ENCODE measurements at regions not wholly inside any gene's neighbourhood (a gene's known extent, or its start where the extent isn't known, plus 50 kb on each side); places are given as distances from the start of the nearest gene placed in this dataset.
A peak's percentile ranks its signal among the peaks of the same experiment; 100 is the strongest.
"Not testable (repeated sequence)": the region's sequence is repeated elsewhere in the genome, so short reads cannot be mapped to it uniquely, and the experiment has no call there.

- peak in 4 of 10 donors; percentile 6 to 75 (median 51) for DNase-seq
- intact Hi-C loops (cut with DNase I): no loop called here
These were observed 115.6 kb upstream of the COL5A1 start for GRCh38 chr9:134525841-134526583.

- intact Hi-C loops (cut with DNase I): no loop called here
- DNase-seq: peak in 3 of 10 donors; percentile 49 to 66 (median 59)
These were observed 114.8 kb upstream of the COL5A1 start for GRCh38 chr9:134526584-134527477.

DNA sequence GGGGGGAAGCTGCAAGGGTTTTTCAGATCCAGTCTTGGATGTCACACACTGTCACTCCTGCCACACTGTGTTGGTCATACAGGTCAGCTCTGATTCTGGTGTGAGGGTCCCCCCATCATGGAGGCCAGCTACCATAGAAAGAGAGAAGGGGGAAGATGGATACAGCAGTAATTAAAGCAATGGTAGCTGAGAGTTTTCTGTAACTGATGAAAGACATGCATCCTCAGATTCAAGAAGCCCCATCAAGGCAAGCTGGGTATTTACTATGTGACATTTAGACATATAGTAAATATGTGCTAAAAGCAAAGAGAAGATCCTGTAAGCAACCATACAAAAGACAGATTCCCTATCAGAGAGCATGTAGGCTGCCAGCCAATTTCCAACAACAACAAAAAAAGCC lies 110.9 kb upstream of the COL5A1 start:
- intact Hi-C loops (cut with DNase I): no loop called here
- peak in 3 of 10 donors; percentile 2 to 34 (median 17) for DNase-seq

- intact Hi-C loops (cut with DNase I): no loop called here
- DNase-seq: peak in 2 of 10 donors; percentile 5 to 67
These were observed 110.2 kb upstream of the COL5A1 start for GRCh38 chr9:134531220-134531970.

DNA sequence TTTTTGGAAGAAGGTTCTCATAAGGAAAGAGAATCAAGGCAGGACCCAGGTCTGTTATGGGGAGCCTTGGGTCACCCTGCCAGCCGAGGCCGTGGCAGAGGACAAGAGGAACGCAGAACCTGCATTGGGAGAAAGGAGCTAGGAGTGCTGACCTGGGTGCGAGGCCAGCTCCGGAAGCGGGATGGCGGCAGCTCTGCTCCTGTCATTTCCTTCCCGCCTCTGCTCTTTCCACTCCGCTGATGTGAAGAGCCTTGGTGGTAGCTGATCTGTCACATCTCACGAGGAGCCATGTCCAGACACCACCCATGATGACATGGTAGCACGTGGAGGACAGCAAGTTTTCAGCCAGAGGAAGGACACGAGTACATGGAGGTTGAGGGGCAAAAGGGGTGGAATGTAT lies 109.5 kb upstream of the COL5A1 start:
- peak in 3 of 10 donors; percentile 14 to 65 (median 49) for DNase-seq
- intact Hi-C loops (cut with DNase I): no loop called here

GRCh38 chr9:134532661-134533060 lies 108.9 kb upstream of the COL5A1 start:
- peak in 2 of 10 donors; percentile 13 to 46 for DNase-seq
- intact Hi-C loops (cut with DNase I): not testable (repeated sequence)

DNA sequence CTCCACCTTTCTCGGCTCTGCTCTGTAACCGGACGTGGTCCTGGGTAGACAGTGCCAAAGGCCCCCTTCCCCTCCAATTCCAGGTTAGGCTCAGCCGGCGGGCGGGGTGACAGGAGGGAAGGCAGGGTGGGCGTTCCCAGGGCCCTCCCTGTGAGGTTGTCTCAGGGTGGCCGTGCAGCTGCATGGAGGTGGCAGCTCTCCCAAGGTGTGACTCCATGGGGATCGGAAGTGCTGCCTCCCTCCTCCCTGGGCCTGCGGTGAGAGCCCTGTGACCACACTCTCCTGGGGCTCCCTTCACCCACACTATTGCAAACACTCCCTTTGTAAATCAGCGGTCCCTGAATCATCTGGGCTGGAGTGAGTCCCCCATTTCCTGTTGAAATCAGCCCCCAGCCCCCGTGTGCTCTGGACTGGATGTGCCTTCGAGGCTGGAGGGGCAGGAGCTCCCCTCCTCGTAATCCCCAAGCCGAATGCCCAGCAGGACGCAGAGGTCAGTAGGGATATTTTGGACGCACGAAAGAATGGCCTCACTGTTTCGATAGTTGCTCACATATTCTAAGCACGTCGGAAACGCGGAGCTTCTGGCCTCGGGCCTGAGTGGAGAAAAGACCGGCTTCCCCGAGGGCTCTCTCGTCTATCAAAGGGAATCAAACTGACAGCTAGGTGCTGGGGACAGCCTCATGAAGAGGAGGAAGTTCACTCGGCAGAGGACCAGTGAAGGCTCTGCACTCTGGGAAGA lies 107.6 kb upstream of the COL5A1 start:
- peak in 8 of 10 donors; percentile 29 to 88 (median 52) for DNase-seq

DNA sequence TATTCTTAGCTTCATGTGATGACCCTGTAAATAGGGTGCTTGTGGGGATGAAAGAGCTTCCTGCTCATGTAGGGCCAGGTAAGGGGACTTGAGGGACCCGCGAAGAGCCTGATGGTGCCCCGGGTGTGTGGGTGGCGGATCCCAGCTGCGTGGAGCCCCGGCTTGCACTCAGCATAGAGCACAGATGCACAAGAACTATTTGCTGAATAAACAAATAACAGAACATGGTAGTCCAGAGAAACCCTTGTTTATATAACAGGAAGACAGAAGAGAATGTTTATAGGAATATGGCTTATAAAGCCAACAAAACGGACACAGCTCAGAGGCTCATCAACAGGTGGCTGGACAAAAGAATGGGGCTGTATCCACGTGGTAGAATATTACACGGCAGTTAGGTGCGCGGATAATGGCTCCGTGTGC lies 106.9 kb upstream of the COL5A1 start:
- peak in 2 of 10 donors; percentile 40 to 74 for DNase-seq
- intact Hi-C loops (cut with DNase I): no loop called here

More for the DNA sequence above, 107.6 kb upstream of the COL5A1 start:
- intact Hi-C loops (cut with DNase I): no loop called here

DNA sequence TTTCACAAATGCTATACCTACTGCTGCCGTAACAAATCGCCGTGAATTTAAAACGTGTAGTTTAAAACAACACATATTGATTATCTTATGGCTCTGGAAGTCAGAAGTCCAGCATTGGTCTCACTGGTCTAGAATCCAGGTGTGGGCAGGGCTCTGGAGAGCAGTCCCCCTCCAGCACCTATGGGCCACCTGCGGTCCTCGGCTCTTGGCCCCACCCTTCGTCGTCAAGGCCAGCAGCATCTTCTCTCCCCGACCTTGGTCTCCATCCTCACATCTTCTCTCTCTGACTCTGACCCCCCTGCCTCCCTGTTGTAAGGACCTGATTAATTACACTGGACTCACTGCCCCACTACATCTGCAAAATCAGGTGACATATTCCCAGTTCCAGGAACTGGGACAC lies 106.4 kb upstream of the COL5A1 start:
- intact Hi-C loops (cut with DNase I): no loop called here
- peak in 3 of 10 donors; percentile 7 to 55 (median 46) for DNase-seq

DNA sequence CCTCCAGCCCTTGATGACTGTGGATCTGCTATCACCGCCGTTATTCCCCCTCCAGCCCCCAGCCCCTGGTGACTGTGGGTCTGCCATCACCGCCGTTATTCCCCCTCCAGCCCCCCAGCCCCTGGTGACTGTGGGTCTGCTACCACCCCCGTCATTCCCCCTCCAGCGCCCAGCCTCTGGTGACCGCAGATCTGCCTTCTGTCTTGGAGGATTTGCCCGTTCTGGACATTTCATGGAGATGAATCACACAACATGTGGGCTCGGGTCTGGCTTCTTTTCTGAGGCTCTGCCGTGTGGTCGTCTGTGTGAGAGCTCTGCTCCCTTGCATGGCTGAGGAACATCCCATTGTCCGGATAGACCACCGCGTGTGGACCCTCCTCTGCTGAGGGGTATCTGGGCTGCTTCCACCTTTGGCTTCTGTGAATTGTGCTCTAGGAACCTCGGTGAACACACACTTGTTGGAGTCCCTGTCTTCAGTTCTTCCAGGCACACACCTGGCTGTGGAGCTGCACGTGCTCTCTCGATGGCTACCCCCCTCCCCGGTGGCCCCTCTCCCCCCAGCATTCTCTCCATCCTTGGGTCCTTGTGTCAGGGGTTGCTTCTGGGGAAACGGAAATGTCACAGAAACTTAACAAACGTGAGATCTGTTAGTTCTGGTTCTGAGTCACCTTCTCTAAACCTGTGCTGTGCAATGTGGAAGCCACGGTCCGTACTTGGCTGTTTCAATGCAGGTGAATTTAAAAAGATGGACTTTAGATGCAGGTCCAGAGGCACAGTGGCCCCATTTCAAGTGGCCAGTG lies 105.3 kb upstream of the COL5A1 start:
- DNase-seq: peak in 3 of 10 donors; percentile 32 to 67 (median 43)
- intact Hi-C loops (cut with DNase I): no loop called here

DNA sequence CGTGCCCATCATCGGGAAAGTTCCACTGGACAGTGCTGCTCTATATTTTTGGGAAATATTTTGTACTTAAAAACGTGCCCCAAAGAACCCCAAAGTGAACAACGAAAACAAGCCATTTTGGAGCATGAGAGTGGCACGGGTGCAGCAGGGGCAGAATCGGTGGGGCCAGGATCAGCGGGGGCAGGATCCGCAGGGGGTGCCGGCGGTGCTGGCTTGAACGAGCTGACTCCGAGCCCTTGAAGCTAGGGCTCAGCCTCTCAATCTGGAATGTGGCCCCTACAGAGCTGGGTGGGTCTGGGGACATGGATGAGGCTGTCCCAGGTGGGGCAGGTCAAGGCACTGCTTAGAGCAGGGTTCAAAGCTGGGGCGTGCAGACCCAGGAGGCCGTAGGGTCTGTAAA lies 104.7 kb upstream of the COL5A1 start:
- DNase-seq: peak in 3 of 10 donors; percentile 44 to 66 (median 48)
- intact Hi-C loops (cut with DNase I): no loop called here

DNA sequence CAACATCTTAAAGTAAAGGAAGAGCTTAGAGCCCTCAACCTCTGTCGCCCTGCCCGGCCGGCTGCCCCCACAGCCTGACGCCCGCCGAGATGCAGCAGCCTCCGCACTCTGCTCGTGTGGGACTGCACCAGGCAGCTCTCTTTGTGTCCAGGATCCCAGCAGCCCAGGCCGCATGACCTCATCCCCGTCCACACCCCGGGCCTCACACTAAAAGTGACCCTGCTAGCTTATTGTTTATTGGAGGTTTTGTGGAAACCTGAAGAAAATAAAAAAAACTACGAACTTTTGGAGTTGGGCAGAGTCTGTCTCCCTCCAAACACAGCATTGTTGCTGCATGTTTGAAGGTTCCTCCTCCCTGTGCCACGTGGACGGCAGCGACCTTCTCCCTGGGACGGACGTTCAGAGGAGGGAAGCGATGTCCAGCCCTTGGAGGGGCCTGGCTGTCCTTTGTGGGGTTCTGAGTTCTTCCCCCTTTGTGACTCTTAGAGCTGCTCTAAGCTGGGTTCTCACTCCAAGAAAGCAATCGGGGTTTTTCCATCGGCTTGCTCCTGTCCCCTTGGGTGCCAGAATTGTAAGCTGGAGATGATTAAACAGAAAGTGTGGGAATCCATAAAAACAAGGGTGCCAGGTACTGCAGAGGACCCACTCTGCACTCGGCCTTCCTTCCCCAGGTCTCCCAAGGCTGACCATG lies 103.5 kb upstream of the COL5A1 start:
- peak in 3 of 10 donors; percentile 60 to 62 (median 62) for DNase-seq
- intact Hi-C loops (cut with DNase I): no loop called here

- peak in 3 of 10 donors; percentile 35 to 70 (median 48) for DNase-seq
- intact Hi-C loops (cut with DNase I): no loop called here
These were observed 102.6 kb upstream of the COL5A1 start for GRCh38 chr9:134538856-134539566.

DNA sequence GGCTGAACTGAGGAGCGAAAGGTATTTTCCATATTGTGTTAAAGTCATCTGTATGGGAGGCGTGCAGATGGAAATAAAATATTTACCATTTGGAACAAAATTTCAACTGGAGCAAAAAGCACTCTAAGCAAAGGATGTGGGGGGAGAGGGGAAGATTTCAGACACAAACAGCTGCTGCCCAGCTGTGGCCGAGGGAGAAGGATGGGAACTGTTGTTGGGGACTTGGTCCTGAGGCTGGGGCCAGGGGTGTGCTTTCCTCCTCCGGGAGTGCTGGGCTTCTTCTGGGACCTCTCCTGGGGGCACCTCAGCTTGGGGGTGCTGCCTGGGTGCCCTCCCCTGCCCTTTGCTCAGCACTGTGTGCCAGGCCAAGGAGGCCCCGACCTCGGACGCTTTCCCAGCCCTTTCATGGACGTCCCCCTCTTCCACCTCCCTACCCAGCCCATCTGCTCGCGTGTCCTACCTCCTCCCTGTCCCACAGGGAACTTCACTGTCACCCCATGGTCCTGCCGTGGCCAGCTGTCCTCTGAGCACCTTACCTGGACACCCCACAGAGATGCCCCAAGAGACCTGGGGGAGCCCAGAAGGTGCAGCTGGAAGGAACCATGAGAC lies 101.9 kb upstream of the COL5A1 start:
- intact Hi-C loops (cut with DNase I): no loop called here
- DNase-seq: peak in 3 of 10 donors; percentile 44 to 79 (median 50)

- peak in 3 of 10 donors; percentile 16 to 70 (median 49) for DNase-seq
- intact Hi-C loops (cut with DNase I): no loop called here
These were observed 101.1 kb upstream of the COL5A1 start for GRCh38 chr9:134540276-134541096.

DNA sequence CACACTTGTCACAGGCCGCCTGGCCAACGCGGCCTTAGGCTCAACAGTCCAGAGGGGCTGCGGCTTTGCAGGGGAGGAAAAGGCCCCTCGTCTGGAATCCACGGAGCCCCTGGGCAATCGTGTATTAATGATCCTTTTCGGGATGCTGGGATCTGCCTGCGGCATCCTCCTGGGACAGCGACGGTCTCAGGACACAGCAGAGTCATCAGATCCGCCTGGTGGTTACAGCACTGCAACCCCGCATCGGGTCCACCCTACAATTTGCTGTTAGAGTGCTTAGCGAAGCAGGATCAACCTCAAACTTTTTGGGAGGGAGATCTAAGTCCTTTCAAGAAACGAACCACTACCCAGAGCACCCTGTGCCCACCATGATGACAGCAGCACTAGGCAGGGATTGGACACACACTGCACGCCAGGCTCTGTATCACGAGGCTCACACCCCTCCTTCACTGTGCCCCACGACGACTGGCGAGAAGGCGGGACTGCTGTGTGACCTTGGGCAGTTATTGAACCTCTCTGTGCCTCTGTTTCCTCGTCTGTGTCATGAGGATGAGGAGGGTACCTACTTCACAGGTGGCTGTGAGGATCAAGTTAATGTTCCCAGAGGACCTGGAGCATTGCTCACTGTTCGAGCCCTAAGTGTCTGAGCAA lies 100.4 kb upstream of the COL5A1 start:
- intact Hi-C loops (cut with DNase I): no loop called here
- DNase-seq: peak in 3 of 10 donors; percentile 33 to 69 (median 61)

Data from posterior cingulate gyrus (tissue), 11 donors.